Stimulated activated CD4-positive, alpha-beta T cell treated with anti-CD3 and anti-CD28 coated beads, Interleukin-4, amount 100 ng/mL, for 48 hours (primary cell): ENCODE measurements at regions not wholly inside any gene's neighbourhood (a gene's known extent, or its start where the extent isn't known, plus 50 kb on each side); places are given as distances from the start of the nearest gene placed in this dataset.

Experiments
- DNase-seq, 2 donors: peaks; one replicate each; pipeline ENCODE4 v3.0.0-alpha.2; 2020; ENCODE audit warnings: low read depth in 2 of 2

- no peak for DNase-seq
Observed at GRCh38 chr10:62545160-62546066, 171.2 kb downstream of the ZNF365 start.

- no peak for DNase-seq
Observed at GRCh38 chr10:62548686-62549085, 174.5 kb downstream of the ZNF365 start.

GRCh38 chr10:62550173-62550572 lies 176.0 kb downstream of the ZNF365 start:
- no peak for DNase-seq

GRCh38 chr10:62554632-62555199 lies 180.5 kb downstream of the ZNF365 start:
- DNase-seq: no peak

- DNase-seq: no peak
Observed at GRCh38 chr10:62559481-62560200, 185.5 kb downstream of the ZNF365 start.

GRCh38 chr10:62560201-62560819 lies 186.1 kb downstream of the ZNF365 start:
- DNase-seq: no peak

GRCh38 chr10:62561151-62561550 lies 187.0 kb downstream of the ZNF365 start:
- DNase-seq: no peak

- no peak for DNase-seq
Observed at GRCh38 chr10:62562101-62562500, 187.9 kb downstream of the ZNF365 start.

- DNase-seq: no peak
Observed at GRCh38 chr10:62562795-62563194, 188.6 kb downstream of the ZNF365 start.

GRCh38 chr10:62573929-62574328 lies 199.8 kb downstream of the ZNF365 start:
- no peak for DNase-seq

- no peak for DNase-seq
Observed at GRCh38 chr10:62577076-62577475, 202.9 kb downstream of the ZNF365 start.

GRCh38 chr10:62577666-62578291 lies 203.6 kb downstream of the ZNF365 start:
- no peak for DNase-seq

GRCh38 chr10:62578301-62578700 lies 204.1 kb downstream of the ZNF365 start:
- DNase-seq: no peak

- no peak for DNase-seq
Observed at GRCh38 chr10:62578916-62579315, 204.7 kb downstream of the ZNF365 start.

- DNase-seq: no peak
Observed at GRCh38 chr10:62580396-62580795, 206.2 kb downstream of the ZNF365 start.

- DNase-seq: no peak
Observed at GRCh38 chr10:62581351-62581750, 207.2 kb downstream of the ZNF365 start.

- DNase-seq: no peak
Observed at GRCh38 chr10:62582101-62582705, 208.0 kb downstream of the ZNF365 start.

GRCh38 chr10:62582804-62583208 lies 208.6 kb downstream of the ZNF365 start:
- DNase-seq: no peak

GRCh38 chr10:62583876-62584615 lies 209.9 kb downstream of the ZNF365 start:
- DNase-seq: no peak

- DNase-seq: no peak
Observed at GRCh38 chr10:62584731-62585130, 210.6 kb downstream of the ZNF365 start.
